ENCODE measurements at regions not wholly inside any gene's neighbourhood (a gene's known extent, or its start where the extent isn't known, plus 50 kb on each side); places are given as distances from the start of the nearest gene placed in this dataset.
"Not testable (repeated sequence)": the region's sequence is repeated elsewhere in the genome, so short reads cannot be mapped to it uniquely, and the experiment has no call there.

- no peak for DNase-seq
These were observed 179.9 kb downstream of the ATPSCKMT start for GRCh38 chr5:10069637-10070313.

- no peak for DNase-seq
These were observed 184.2 kb downstream of the ATPSCKMT start for GRCh38 chr5:10065428-10066000.

- no peak for DNase-seq
These were observed 185.0 kb downstream of the ATPSCKMT start for GRCh38 chr5:10064546-10065195.

- DNase-seq, result no peak
These were observed 185.7 kb downstream of the ATPSCKMT start for GRCh38 chr5:10063997-10064396.

GRCh38 chr5:10059980-10060379 lies 189.7 kb downstream of the ATPSCKMT start:
- no peak for DNase-seq

- DNase-seq, result no peak
These were observed 190.1 kb downstream of the ATPSCKMT start for GRCh38 chr5:10059556-10059955.

GRCh38 chr5:10057356-10057755 lies 192.3 kb downstream of the ATPSCKMT start:
- no peak for DNase-seq

- no peak for DNase-seq
These were observed 193.4 kb downstream of the ATPSCKMT start for GRCh38 chr5:10056228-10056760.

- DNase-seq, result no peak
These were observed 199.7 kb downstream of the ATPSCKMT start for GRCh38 chr5:10049858-10050455.

GRCh38 chr5:10046676-10047075 lies 203.0 kb downstream of the ATPSCKMT start:
- no peak for DNase-seq

- no peak for DNase-seq
These were observed 204.3 kb downstream of the ATPSCKMT start for GRCh38 chr5:10045376-10045775.

- no peak for DNase-seq
These were observed 213.4 kb downstream of the ATPSCKMT start for GRCh38 chr5:10036136-10036815.

- DNase-seq, result no peak
These were observed 215.7 kb downstream of the ATPSCKMT start for GRCh38 chr5:10034001-10034400.

GRCh38 chr5:10031817-10032216 lies 217.9 kb downstream of the ATPSCKMT start:
- DNase-seq, result no peak

- DNase-seq, result no peak
These were observed 219.4 kb downstream of the ATPSCKMT start for GRCh38 chr5:10030219-10030831.

GRCh38 chr5:10023494-10023893 lies 226.2 kb downstream of the ATPSCKMT start:
- no peak for DNase-seq

- no peak for DNase-seq
These were observed 228.4 kb downstream of the ATPSCKMT start for GRCh38 chr5:10021248-10021647.

GRCh38 chr5:10019236-10019635 lies 230.5 kb downstream of the ATPSCKMT start:
- DNase-seq, result no peak

GRCh38 chr5:10018201-10019069 lies 231.3 kb downstream of the ATPSCKMT start:
- no peak for DNase-seq

- DNase-seq, result no peak
These were observed 231.9 kb downstream of the ATPSCKMT start for GRCh38 chr5:10017786-10018185.

- not testable (repeated sequence) for DNase-seq
These were observed 233.1 kb downstream of the ATPSCKMT start for GRCh38 chr5:10016559-10016958.

- DNase-seq, result not testable (repeated sequence)
These were observed 234.0 kb downstream of the ATPSCKMT start for GRCh38 chr5:10015681-10016080.
